Stimulated activated memory B cell treated with anti-CD40 and anti-IgM and Interleukin-4, amounts not matched to agents 10 μg/mL and 1 μg/mL and 100 μg/mL, for 72 hours (primary cell): ENCODE measurements at regions not wholly inside any gene's neighbourhood (a gene's known extent, or its start where the extent isn't known, plus 50 kb on each side); places are given as distances from the start of the nearest gene placed in this dataset.

Experiments
- ATAC-seq: fragments of 150-1000 bp; cut with Tn5 transposase; 2 replicates; pipeline ENCODE4 v1.10.0; 2021
- H3K27ac Mint-ChIP-seq: one replicate; pipeline ENCODE4 v1.8.0; 2022; ENCODE audit warnings: mild to moderate bottlenecking, mixed read lengths
- H3K27me3 Mint-ChIP-seq: one replicate; pipeline ENCODE4 v1.8.0; 2022; ENCODE audit warnings: mixed read lengths
- H3K36me3 Mint-ChIP-seq: one replicate; pipeline ENCODE4 v1.8.0; 2022; ENCODE audit warnings: mixed read lengths
- H3K4me1 Mint-ChIP-seq: one replicate; pipeline ENCODE4 v1.8.0; 2022; ENCODE audit warnings: mixed read lengths
- H3K4me3 Mint-ChIP-seq: one replicate; pipeline ENCODE4 v1.8.0; 2022; ENCODE audit warnings: mild to moderate bottlenecking, moderate library complexity, mixed read lengths
- H3K9me3 Mint-ChIP-seq: one replicate; pipeline ENCODE4 v1.8.0; 2022; ENCODE audit warnings: mixed read lengths

- Mint-ChIP-seq H3K27me3 (no peaks in the 10 kb centered on the region), H3K4me1 (no peaks in the 10 kb centered on the region), H3K27ac (no peak overlapping the region), H3K9me3 (no peaks in the 10 kb centered on the region), H3K36me3 (no peaks in the 10 kb centered on the region), H3K4me3 (no peak overlapping the region)
- ATAC-seq: peak; percentile 73
These were observed 655.0 kb upstream of the ADARB2 start for GRCh38 chr10:2392145-2392812.

GRCh38 chr10:2387672-2388071, 650.3 kb upstream of the ADARB2 start:
- ATAC-seq: no peak

GRCh38 chr10:2387261-2387660, 649.9 kb upstream of the ADARB2 start:
- H3K27ac Mint-ChIP-seq: no peak overlapping the region
- no peaks in the 10 kb centered on the region for H3K36me3 Mint-ChIP-seq
- no peak for ATAC-seq

More at GRCh38 chr10:2387672-2388071, 650.3 kb upstream of the ADARB2 start:
- H3K27me3 Mint-ChIP-seq: no peaks in the 10 kb centered on the region
- H3K4me1 Mint-ChIP-seq: no peaks in the 10 kb centered on the region
- no peaks in the 10 kb centered on the region for H3K36me3 Mint-ChIP-seq
- H3K4me3 Mint-ChIP-seq: no peak overlapping the region
- no peak overlapping the region for H3K27ac Mint-ChIP-seq
- H3K9me3 Mint-ChIP-seq: peaks cover 5% of the 10 kb centered on the region

GRCh38 chr10:2380218-2380617, 642.9 kb upstream of the ADARB2 start:
- H3K27me3 Mint-ChIP-seq: no peaks in the 10 kb centered on the region
- no peaks in the 10 kb centered on the region for H3K36me3 Mint-ChIP-seq
- peaks cover 8% of the 10 kb centered on the region for H3K9me3 Mint-ChIP-seq
- H3K4me1 Mint-ChIP-seq: no peaks in the 10 kb centered on the region
- H3K4me3 Mint-ChIP-seq: no peak overlapping the region
- no peak overlapping the region for H3K27ac Mint-ChIP-seq
- ATAC-seq: no peak

More at GRCh38 chr10:2387261-2387660, 649.9 kb upstream of the ADARB2 start:
- Mint-ChIP-seq H3K4me1 (no peaks in the 10 kb centered on the region), H3K9me3 (peaks cover 5% of the 10 kb centered on the region), H3K27me3 (no peaks in the 10 kb centered on the region), H3K4me3 (no peak overlapping the region)

GRCh38 chr10:2367083-2367482, 629.8 kb upstream of the ADARB2 start:
- no peaks in the 10 kb centered on the region for H3K36me3 Mint-ChIP-seq
- no peak for ATAC-seq
- peaks cover 4% of the 10 kb centered on the region for H3K9me3 Mint-ChIP-seq
- H3K27ac Mint-ChIP-seq: no peak overlapping the region
- H3K4me3 Mint-ChIP-seq: no peak overlapping the region
- H3K4me1 Mint-ChIP-seq: no peaks in the 10 kb centered on the region
- peaks cover 17% of the 10 kb centered on the region for H3K27me3 Mint-ChIP-seq

GRCh38 chr10:2366264-2366931, 629.1 kb upstream of the ADARB2 start:
- H3K4me1 Mint-ChIP-seq: no peaks in the 10 kb centered on the region
- ATAC-seq: no peak
- no peak overlapping the region for H3K4me3 Mint-ChIP-seq
- peaks cover 17% of the 10 kb centered on the region for H3K27me3 Mint-ChIP-seq
- no peak overlapping the region for H3K27ac Mint-ChIP-seq
- H3K36me3 Mint-ChIP-seq: no peaks in the 10 kb centered on the region
- peaks cover 4% of the 10 kb centered on the region for H3K9me3 Mint-ChIP-seq

GRCh38 chr10:2362331-2362730, 625.0 kb upstream of the ADARB2 start:
- ATAC-seq: no peak
- Mint-ChIP-seq H3K27me3 (peaks cover 7% of the 10 kb centered on the region), H3K4me3 (no peak overlapping the region), H3K27ac (no peak overlapping the region), H3K36me3 (no peaks in the 10 kb centered on the region), H3K4me1 (no peaks in the 10 kb centered on the region), H3K9me3 (no peaks in the 10 kb centered on the region)

- H3K9me3 Mint-ChIP-seq: no peaks in the 10 kb centered on the region
- no peak overlapping the region for H3K27ac Mint-ChIP-seq
- peak; percentile 51 for ATAC-seq
- no peaks in the 10 kb centered on the region for H3K27me3 Mint-ChIP-seq
- no peaks in the 10 kb centered on the region for H3K36me3 Mint-ChIP-seq
- no peak overlapping the region for H3K4me3 Mint-ChIP-seq
- no peaks in the 10 kb centered on the region for H3K4me1 Mint-ChIP-seq
These were observed 621.3 kb upstream of the ADARB2 start for GRCh38 chr10:2358586-2358985.

GRCh38 chr10:2356670-2357069, 619.3 kb upstream of the ADARB2 start:
- Mint-ChIP-seq H3K36me3 (no peaks in the 10 kb centered on the region), H3K4me1 (no peaks in the 10 kb centered on the region), H3K27ac (no peak overlapping the region), H3K27me3 (no peaks in the 10 kb centered on the region), H3K4me3 (no peak overlapping the region), H3K9me3 (no peaks in the 10 kb centered on the region)
- ATAC-seq: no peak

- no peak overlapping the region for H3K27ac Mint-ChIP-seq
- no peaks in the 10 kb centered on the region for H3K9me3 Mint-ChIP-seq
- H3K36me3 Mint-ChIP-seq: no peaks in the 10 kb centered on the region
- ATAC-seq: no peak
- H3K27me3 Mint-ChIP-seq: no peaks in the 10 kb centered on the region
- H3K4me1 Mint-ChIP-seq: no peaks in the 10 kb centered on the region
- H3K4me3 Mint-ChIP-seq: no peak overlapping the region
These were observed 614.2 kb upstream of the ADARB2 start for GRCh38 chr10:2351566-2351965.

GRCh38 chr10:2342206-2342605, 604.9 kb upstream of the ADARB2 start:
- Mint-ChIP-seq H3K4me3 (no peak overlapping the region), H3K36me3 (no peaks in the 10 kb centered on the region), H3K9me3 (no peaks in the 10 kb centered on the region), H3K27ac (no peak overlapping the region), H3K27me3 (peaks cover 30% of the 10 kb centered on the region), H3K4me1 (no peaks in the 10 kb centered on the region)
- no peak for ATAC-seq

GRCh38 chr10:2340831-2341647, 603.7 kb upstream of the ADARB2 start:
- H3K27me3 Mint-ChIP-seq: peaks cover 28% of the 10 kb centered on the region
- no peaks in the 10 kb centered on the region for H3K4me1 Mint-ChIP-seq
- H3K4me3 Mint-ChIP-seq: no peak overlapping the region
- no peaks in the 10 kb centered on the region for H3K36me3 Mint-ChIP-seq
- no peak for ATAC-seq
- H3K27ac Mint-ChIP-seq: no peak overlapping the region
- H3K9me3 Mint-ChIP-seq: no peaks in the 10 kb centered on the region

- no peak overlapping the region for H3K27ac Mint-ChIP-seq
- peak; percentile 31 for ATAC-seq
- no peaks in the 10 kb centered on the region for H3K4me1 Mint-ChIP-seq
- H3K9me3 Mint-ChIP-seq: no peaks in the 10 kb centered on the region
- H3K27me3 Mint-ChIP-seq: no peaks in the 10 kb centered on the region
- no peaks in the 10 kb centered on the region for H3K36me3 Mint-ChIP-seq
- no peak overlapping the region for H3K4me3 Mint-ChIP-seq
These were observed 598.3 kb upstream of the ADARB2 start for GRCh38 chr10:2335626-2336025.

GRCh38 chr10:2334575-2334974, 597.2 kb upstream of the ADARB2 start:
- Mint-ChIP-seq H3K9me3 (no peaks in the 10 kb centered on the region), H3K4me1 (no peaks in the 10 kb centered on the region), H3K4me3 (no peak overlapping the region), H3K27ac (no peak overlapping the region), H3K36me3 (no peaks in the 10 kb centered on the region), H3K27me3 (no peaks in the 10 kb centered on the region)
- no peak for ATAC-seq

GRCh38 chr10:2329082-2329481, 591.8 kb upstream of the ADARB2 start:
- Mint-ChIP-seq H3K4me3 (no peak overlapping the region), H3K4me1 (no peaks in the 10 kb centered on the region), H3K36me3 (no peaks in the 10 kb centered on the region), H3K9me3 (no peaks in the 10 kb centered on the region), H3K27me3 (no peaks in the 10 kb centered on the region), H3K27ac (no peak overlapping the region)
- no peak for ATAC-seq
